NCI-H1436 treated with DMSO at 0.1 percent for 48 hours (cell line): ENCODE measurements at regions not wholly inside any gene's neighbourhood (a gene's known extent, or its start where the extent isn't known, plus 50 kb on each side); places are given as distances from the start of the nearest gene placed in this dataset.

ENCODE experiments used
- DNase-seq: peaks from one replicate; lab custom pipeline; 2025; lab: John Stamatoyannopoulos, UW

DNA sequence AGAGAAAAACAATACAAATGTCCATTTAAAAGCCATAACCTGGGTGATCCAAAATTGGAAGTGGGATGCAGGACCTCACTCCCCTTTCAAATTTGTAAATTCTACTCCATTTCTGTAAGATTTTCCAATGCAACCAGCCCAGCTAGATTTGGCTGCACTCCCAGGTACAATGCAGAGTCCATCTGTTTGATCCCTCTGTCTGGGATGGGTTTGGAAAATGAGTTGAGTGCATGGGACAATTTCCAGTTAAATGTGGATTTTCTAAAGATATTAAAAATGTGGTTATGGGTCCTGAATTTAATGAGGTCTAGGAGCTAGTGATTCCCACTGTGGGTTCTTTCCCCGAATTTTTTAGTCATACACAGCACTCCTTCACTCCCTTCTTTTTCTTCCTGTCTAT is 104.0 kb upstream of the ATP10B start:
- DNase-seq = no peak

DNA sequence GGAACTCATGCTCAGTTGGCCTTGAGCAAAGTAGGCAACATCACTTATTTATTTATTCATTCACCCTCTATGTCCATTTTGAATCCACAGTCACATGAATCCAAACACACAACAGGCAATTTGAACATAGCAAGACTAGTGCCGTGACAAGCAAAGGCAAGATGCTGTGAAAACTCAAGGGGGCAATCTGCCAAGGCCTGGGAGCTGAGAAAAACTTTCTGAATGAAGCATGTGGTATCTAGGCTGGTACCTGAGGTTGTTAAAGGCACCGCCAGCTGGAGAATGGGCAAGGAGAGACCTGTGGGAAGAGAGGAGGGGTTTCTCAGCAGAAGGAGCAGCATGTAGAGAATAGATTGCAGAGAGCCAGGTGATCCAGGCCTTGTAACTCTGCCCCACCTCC is 98.3 kb upstream of the ATP10B start:
- no peak for DNase-seq

GRCh38 chr5:160940725-160941124 is 88.7 kb upstream of the ATP10B start:
- no peak for DNase-seq

DNA sequence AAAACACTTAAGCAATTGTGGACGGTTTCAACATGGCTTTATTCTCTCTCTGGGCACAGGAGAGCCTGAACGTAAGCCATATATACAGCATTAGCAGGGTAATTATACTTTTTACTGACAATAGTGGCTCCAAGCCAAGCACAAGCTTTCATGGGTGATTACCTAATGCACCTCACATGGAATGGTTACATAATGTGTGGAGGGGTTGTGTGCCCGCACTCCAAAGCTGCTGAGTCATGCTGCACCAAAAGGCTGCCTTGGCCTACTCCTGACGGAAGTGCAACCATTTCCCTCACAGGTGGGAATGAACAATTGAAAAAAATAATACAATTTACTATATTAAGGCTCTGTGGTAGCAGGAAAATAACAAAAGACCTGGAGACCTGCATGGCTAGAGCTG is 86.5 kb upstream of the ATP10B start:
- peak; percentile 35 for DNase-seq

- no peak for DNase-seq
Measured at GRCh38 chr5:160937570-160937969, 85.6 kb upstream of the ATP10B start.

DNA sequence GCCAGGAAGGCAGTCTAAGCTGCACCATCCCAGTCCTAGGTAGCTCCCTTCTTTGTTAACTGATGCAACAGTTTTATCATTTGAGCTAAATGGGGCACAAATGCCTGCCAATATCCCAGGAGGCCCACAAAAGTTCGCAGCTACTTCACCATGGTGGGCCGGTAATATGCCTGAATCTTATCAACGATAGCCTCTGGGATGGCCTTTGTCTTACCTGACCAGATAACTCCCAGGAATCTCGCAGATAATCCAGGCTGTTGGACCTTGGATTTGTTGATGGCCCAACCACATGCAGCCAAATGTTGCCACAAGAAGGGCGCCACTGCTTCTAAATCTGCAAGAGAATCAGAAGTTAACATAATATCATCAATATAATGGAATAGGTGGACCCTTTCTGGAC is 83.8 kb upstream of the ATP10B start:
- no peak for DNase-seq

GRCh38 chr5:160931283-160931682 is 79.3 kb upstream of the ATP10B start:
- no peak for DNase-seq

DNA sequence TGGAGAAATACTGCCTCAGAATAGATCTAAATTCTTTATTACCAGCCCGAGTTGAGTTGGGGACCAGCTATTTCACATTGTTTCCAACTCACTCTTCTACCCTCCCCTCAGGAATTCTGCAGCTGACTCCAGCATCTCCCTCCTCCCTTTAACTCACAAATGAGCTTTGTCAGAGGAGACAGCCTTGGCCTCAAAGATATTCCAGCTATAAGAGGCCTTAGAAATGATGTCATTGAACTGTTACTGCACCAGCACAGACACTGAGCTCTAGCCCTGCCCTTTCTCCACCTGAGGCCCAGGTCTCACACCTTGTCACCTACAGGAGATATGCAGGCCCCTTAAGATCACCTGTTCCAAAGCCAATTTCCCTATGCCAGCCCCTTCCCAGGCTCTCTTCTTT is 78.4 kb upstream of the ATP10B start:
- no peak for DNase-seq

- no peak for DNase-seq
Measured at GRCh38 chr5:160929906-160930305, 77.9 kb upstream of the ATP10B start.

DNA sequence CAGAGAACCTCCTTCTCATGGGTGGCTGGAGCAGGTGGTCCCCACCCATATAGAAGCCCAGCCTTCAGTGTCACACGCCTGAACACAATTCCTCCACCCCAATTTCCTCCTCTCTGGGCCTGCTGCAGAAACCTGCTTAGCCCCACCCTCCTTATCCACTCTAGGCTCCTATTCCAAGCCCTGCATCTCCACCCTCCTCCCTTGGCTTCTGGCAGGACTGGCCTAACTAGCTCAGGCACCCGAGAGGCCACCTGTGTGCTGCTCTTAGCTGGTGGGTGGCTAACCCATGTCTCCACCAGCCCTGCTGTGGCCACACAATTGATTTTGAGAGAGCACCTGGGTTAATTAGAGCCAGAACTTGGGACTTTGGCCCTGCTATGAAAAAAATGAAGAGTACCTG is 77.3 kb upstream of the ATP10B start:
- no peak for DNase-seq

- DNase-seq = peak; percentile 95
Measured at GRCh38 chr5:160926428-160926827, 74.4 kb upstream of the ATP10B start.

DNA sequence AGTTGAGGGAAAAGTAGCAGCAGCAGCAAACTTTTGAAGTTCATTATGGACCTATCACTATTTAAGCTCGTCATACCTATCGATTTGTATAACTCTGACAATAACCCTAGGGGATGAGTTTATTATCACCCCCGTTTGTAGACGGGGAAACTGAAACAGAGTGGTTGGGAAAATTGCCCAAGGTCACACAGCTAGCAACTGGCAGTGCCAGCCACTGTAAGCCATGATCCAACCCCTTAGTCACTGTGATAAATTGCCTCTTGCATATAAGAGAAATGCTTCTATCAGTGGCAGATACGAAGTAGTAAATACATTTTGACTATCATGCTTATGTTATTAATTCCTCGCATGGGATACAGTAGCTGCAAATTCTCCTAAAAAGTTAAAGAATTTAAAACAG is 73.3 kb upstream of the ATP10B start:
- no peak for DNase-seq

DNA sequence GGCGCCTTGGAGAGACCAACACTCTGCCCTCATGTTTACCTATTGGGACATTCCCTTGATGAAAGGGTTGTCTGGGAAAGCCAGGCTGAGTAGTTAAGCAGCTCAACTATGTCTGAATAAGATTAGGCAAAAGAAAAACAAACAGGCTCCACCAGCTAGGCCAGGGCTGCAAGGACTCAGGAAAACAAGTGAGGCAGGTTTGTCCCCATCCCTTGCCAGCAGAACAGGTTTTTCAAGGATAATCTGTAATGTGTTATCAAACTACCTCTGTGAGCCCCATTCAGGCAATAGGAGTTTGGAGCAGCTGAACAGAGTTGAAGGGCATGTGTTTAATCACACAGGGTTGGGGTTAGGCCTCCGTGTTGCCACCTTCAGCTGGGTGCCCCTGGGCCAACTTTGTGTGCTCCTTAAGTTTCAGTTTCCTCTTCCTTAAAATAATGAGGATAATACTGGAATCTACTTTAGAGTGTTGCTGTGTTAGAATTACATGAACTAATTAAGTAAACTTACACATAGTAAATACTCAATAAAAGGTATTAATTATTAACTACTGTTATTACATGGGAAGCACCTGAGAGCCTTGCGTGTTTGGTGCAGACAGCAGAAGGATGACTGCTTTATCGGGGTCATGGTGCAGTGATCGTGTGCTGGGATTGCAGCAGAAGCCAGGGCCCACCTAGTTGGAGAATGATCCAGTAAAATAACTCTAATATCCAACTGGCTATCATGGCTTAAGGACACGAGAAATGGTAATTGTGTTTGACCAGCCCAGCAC is 72.1 kb upstream of the ATP10B start:
- no peak for DNase-seq

DNA sequence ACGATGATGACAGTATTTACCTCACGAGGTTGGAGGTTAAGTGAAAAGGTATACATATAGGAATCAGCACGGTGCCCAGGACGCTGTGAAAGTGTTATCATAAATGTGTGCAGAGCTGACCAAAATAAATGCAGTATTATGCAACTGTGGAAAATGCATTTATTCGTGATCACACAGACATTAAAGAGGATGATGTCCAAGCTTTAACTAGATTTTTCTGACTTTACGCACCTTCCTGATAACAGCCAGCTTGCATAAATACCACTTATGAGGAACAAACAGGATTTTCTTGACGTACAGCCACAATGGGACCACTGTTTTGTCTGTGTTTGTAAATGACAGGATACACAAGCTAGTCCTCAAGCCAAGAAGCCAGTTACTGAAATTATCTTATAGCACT is 71.4 kb upstream of the ATP10B start:
- no peak for DNase-seq

DNA sequence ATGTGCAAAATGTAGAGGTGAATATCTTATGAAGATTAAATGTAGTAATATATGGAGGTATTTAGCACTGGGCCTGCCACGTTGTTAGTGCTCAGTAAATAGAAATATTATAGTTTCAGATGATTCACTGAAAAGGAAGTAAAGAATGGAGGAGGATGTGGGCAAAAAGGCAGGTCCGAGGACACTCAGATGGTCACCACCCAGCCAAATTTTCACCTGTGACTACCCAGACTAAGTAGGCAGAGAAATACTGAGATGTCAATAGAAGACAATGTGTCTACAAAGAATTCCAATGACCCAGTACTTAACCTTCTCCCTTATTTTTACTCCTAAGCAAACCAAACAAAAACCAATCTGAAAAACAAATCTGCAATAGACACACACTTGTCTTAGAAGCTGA is 70.3 kb upstream of the ATP10B start:
- DNase-seq = no peak

DNA sequence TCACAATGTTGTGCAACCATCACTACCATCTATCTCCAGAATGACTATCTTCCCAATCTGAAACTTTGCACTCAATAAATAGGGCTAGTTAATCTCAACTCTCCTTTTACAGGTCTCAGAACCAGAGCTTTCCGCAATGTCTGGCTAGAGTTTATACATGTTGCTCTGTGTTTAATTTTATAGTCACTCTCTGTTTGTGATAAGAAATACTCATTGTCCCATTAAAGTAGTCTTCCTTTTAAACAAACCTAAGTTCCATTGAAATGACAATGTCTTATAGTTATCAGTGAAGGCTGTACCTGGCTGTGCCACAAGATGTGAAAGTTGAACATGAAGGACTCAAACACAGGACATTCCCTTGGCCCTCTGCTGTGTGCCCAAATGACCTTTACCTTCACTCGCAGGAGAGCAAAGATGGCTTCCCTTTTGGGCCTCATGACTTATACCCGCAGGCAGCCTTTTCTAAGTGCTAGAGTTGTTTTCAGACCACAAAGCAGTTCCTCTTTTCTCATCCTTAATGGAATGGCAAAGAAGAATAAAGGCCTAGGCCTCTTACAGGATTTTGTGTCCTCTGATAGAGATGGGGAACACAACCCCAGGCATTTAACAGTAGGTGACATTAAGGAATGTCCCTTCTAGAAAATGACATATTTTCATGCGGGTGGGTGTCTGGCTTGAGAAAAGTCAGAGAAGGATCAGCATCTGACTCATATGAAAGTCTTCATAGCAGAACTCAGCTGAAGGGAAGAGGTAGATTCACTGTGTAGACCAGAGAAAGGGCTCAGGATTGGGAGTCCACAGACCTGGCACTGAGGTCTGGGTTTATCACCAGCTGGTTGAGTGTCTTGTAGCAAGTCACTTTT is 69.6 kb upstream of the ATP10B start:
- no peak for DNase-seq

DNA sequence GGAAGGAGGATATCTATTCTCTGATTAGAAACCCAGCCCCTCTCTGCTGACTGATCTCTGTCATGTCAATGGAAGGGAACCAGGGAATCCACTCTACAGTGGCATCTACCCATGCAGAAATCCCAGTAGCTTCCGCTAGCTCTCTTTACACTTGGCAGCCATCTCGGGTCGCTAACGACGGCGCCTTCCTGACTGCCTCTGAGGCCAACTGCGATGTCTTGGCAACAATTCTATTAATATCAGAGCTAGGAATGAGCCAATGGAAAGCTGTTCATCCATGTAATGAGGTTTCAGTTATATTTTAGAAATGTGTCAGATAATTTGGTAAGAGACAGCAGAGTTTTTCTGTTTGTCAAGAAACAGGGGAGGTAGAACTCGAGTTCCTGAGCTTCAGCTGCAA is 67.6 kb upstream of the ATP10B start:
- no peak for DNase-seq

DNA sequence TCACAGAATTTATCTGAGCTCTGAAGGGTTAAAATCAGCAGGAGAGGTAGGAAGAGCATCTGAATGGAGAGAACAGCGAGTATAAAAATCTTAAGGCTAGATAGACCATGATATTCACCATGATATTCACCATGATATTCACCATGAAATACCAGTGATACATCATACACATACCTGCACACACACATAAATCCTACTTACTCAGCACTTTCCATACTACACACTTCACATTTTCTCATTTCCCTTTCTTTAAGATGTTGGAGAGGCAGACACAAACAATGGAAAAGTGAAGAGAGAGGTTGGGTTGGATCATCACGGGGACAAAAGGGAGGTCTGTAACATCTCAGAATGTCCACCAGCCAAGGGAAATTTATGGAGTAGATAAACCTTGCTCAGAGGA is 66.4 kb upstream of the ATP10B start:
- DNase-seq = no peak

- no peak for DNase-seq
Measured at GRCh38 chr5:160906090-160906489, 54.1 kb upstream of the ATP10B start.

DNA sequence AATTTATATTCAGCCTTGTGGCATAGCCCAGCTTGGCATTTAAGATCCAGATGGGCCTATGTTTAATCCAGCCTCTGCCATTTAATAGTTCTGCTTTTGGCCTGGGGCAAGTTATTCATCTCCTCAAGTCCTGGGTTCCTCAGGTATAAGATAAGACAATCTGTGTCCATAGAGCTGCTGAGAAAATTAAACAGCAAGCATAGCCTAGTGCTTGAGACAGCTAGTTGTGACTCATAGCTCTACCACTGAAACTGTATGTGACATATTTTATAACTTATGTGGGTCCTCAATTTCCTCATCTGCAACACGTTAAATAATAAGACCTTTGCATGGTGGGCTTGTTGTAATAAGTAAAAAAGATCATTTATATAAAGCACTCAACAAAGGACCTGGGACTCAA is 53.3 kb upstream of the ATP10B start:
- DNase-seq = no peak

GRCh38 chr5:160904591-160904990 is 52.6 kb upstream of the ATP10B start:
- DNase-seq = no peak

GRCh38 chr5:160903551-160903950 is 51.5 kb upstream of the ATP10B start:
- DNase-seq = no peak

- DNase-seq = no peak
Measured at GRCh38 chr5:160903076-160903475, 51.1 kb upstream of the ATP10B start.
